ENCODE measurements at regions not wholly inside any gene's neighbourhood (a gene's known extent, or its start where the extent isn't known, plus 50 kb on each side); places are given as distances from the start of the nearest gene placed in this dataset.

DNA sequence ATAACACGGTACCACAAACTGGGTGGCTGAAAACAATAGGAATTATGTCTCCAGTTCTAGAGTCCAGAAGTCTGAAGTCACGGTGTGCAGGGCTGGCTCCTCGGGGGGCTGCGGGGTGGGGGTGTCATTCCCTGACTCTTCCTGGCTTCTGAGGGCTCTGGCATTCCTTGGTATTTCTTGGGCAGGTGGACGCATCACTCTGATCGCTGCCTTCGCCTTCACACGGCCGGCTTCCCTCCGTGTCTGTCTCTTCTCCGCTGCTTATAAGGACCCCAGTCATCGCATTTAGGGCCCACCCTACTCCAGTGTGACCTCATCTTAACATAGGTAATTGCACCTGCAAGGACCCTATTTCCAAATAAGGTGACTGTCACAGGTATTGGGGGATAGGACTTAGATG is 134.6 kb downstream of the CPZ start:
- POLR2A ChIA-PET = no interaction called here
- no peak for TF ChIP-seq CTCF (IDR thresholded peaks at IDR 0.05; ENCODE audit: control extremely low read depth, extremely low read depth, low read depth, missing control alignments)
- DNase-seq (ENCODE audit: extremely low spot score) = no peak
- CTCF ChIA-PET = no interaction called here

GRCh38 chr4:8726344-8726851 is 133.8 kb downstream of the CPZ start:
- no peak for DNase-seq (ENCODE audit: extremely low spot score)
- ChIA-PET CTCF (no interaction called here), POLR2A (no interaction called here)
- TF ChIP-seq CTCF (IDR thresholded peaks at IDR 0.05; ENCODE audit: control extremely low read depth, extremely low read depth, low read depth, missing control alignments) = no peak

DNA sequence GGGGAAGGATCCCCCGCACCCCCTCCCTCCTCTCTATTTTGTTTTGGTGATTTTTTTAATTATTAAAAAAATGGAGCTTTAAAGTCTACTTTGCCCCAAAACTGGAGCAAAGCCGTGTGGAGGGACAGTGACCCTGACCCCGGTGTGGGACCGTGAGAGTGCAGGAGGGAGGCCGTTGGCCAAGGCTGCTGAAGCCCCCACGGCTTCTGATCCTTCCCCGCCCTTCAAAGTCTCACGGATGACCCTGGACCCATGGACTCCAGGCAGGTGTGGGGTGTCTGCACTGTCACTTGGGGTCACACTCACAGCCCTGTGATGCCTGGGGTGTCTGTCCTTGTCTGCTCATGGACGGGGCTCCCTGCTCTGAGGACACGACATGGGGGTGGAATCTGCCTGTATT is 133.3 kb downstream of the CPZ start:
- POLR2A ChIA-PET = no interaction called here
- TF ChIP-seq CTCF (IDR thresholded peaks at IDR 0.05; ENCODE audit: control extremely low read depth, extremely low read depth, low read depth, missing control alignments) = no peak
- CTCF ChIA-PET = no interaction called here
- no peak for DNase-seq (ENCODE audit: extremely low spot score)

GRCh38 chr4:8725071-8725841 is 132.7 kb downstream of the CPZ start:
- ChIA-PET POLR2A (no interaction called here), CTCF (no interaction called here)
- DNase-seq (ENCODE audit: extremely low spot score) = no peak
- TF ChIP-seq CTCF (IDR thresholded peaks at IDR 0.05; ENCODE audit: control extremely low read depth, extremely low read depth, low read depth, missing control alignments) = no peak

DNA sequence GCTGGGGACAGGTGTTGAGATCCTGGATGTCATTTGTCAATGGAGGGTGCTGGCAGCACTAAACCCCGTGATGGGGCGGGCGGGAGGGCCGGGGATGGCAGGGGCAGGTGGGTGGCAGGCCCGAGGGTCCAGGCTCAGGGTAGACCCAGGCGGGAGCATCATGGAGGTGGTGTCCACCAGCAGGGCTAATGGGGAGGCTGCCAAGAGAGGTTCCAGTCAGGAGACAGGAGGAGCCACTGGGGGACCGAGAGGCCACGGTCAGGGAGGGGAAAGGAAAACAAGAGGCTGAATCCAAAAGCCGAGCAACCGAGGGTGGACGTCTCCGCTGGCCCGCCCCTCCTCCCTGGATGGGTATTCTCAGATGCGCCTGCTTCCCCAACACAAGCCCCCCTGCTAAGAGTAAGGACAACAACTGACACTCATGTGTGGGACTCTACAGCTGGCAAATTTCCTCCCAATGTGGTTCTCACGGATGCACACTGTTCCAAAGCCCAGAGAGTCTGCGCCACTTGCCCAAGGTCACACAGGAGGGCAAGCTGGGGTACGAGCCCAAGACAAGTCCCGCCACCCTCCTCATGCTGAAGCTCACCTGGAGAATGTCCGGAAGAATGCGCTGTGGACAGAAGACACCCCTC is 132.0 kb downstream of the CPZ start:
- DNase-seq (ENCODE audit: extremely low spot score) = no peak
- ChIA-PET CTCF (no interaction called here), POLR2A (no interaction called here)
- TF ChIP-seq CTCF (IDR thresholded peaks at IDR 0.05; ENCODE audit: control extremely low read depth, extremely low read depth, low read depth, missing control alignments) = no peak

DNA sequence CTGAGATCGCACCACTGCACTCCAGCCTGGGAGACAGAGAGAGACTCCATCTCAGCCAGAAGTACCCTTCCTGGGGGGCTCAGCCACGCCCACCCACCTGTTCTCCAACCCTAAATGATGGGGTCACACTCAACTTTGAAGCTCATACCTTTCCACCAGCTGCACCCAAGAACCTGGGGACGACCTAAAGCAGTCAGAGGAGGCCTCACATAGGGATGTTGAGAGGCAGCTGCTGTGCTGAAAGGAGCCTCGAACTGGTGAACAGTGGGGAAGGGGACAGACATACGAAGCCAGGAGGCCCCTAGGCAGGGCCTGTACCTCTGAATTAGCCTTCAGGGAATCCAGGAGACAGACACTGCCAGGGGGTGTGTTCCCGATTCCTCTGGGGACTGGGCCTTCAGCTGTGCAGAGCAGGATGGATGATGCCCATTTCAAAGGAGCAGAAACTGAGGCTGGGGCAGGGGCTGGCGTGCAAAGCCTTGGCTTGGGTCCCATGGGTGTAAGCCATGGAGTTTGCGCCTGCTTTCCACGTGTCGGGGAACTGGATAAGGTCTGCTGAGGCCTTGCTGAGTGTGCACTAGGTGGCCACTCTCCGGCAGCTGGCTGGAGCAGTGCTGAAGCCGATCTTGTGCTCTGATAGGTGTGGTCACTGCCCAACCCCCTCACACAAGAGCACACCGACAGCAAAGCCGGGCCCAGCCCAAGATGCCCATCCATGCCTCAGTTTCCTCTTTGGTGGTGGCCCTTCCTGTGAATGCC is 130.8 kb downstream of the CPZ start:
- DNase-seq (ENCODE audit: extremely low spot score) = no peak
- TF ChIP-seq CTCF (IDR thresholded peaks at IDR 0.05; ENCODE audit: control extremely low read depth, extremely low read depth, low read depth, missing control alignments) = no peak
- ChIA-PET POLR2A (no interaction called here), CTCF (no interaction called here)

Data from GM10248 (cell line).